Pulmonary artery endothelial cell (primary cell): ENCODE measurements at regions not wholly inside any gene's neighbourhood (a gene's known extent, or its start where the extent isn't known, plus 50 kb on each side); places are given as distances from the start of the nearest gene placed in this dataset.
"Not testable (repeated sequence)": the region's sequence is repeated elsewhere in the genome, so short reads cannot be mapped to it uniquely, and the experiment has no call there.

Experiments
- DNase-seq: peaks from one replicate; pipeline ENCODE4 v3.0.0-alpha.2; 2011; ENCODE audit warnings: low read depth, low spot score

DNA sequence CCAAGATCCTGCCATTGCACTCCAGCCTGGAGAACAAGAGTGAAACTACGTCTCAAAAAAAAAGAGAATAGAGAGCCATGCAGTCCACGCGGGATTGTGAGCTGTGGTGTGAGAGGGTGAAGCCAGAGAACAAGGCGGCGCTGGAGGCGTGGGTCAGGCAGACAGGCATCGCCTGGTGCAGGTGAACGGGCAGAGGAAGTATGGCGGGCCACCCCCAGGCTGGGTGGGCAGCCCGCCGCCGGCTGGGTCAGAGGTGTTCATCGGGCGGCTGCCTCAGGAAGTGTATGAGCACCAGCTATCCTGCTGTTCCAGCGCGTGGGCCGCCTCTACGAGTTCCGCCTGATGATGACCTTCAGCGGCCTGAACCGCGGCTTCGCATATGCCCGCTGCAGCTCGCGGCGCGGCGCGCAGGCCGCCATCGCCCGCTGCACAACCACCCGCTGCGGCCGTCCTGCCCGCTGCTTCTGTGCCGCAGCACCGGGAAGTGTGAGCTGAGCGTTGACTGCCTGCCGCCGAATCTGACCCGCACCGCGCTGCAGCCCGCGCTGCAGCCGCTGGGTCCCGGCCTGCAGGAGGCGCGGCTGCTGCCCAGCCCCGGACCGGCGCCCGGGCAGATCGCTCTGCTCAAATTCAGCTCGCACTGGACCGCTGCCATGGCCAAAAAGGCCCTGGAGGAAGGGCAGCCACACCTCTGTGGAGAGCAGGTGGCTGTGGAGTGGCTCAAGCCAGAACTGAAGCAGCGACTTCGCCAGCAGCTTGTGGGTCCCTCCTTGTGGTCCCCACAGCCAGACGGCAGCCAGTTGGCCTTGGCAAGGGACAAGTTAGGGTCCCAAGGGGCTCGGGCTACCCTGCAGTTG, 95.5 kb upstream of the PLEKHM1 start:
- not testable (repeated sequence) for DNase-seq

DNA sequence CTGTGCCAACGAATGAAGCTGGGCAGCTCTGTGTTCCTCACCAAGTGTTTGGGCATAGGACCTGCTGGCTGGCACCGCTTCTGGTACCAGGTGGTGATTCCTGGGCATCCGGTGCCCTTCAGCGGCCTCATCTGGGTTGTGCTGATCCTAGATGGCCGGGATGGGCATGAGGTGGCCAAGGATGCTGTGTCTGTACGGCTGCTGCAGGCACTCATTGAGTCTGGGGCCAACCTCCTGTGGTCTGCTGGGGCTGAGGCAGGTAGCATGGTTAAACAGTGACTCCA, 96.1 kb upstream of the PLEKHM1 start:
- DNase-seq = not testable (repeated sequence)

- DNase-seq = not testable (repeated sequence)
Observed at GRCh38 chr17:45592433-45592923, 102.0 kb upstream of the PLEKHM1 start.

GRCh38 chr17:45596347-45596746, 105.8 kb upstream of the PLEKHM1 start:
- DNase-seq = not testable (repeated sequence)

DNA sequence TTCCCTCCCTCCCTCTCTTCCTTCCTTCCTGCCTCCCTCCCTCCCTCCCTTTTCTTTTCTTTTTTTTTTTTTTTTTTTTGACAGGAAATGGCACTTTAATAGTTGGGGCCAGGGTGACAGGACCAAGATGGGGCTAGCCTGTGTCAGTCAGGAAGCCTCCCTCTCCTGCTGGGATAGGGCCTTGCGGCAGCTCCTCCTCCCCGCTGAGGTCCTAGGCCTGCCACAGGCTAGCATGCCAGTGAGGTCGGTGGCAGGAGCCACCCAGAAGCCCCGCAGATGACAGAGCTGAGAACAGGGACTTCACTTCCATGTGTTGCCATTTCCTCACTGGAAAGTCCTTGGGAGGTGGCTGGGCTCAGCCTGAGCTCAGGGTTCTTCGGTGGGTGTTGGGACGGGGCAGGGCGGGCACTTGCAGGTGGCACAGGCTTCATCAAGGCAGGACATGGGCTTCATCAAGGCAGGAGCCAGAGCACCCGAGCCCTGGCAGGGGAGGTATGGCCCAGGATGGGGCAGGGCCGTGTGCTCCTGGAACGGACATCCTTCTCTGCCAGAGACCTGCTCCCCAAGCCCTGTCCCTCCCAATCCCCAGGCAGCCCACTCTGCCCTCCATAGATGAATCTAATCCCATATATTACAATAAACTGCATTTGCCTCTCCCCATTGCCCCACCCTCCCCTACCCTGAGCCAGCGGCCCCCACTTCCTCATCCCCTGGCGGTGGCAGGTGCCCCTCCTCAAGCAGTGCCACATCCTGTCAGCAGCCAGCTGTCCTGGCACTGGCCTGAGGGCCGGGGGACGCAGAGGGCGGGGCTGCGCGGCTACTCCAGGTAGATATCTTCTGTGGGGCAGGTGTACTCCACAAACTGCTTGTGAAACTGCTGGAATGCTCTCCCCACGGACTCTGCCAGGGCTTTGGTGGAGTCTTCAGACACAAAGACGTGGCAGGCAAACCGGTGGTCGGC, 109.8 kb upstream of the PLEKHM1 start:
- not testable (repeated sequence) for DNase-seq

GRCh38 chr17:45601013-45601412, 110.5 kb upstream of the PLEKHM1 start:
- not testable (repeated sequence) for DNase-seq

GRCh38 chr17:45601605-45602539, 111.4 kb upstream of the PLEKHM1 start:
- not testable (repeated sequence) for DNase-seq

DNA sequence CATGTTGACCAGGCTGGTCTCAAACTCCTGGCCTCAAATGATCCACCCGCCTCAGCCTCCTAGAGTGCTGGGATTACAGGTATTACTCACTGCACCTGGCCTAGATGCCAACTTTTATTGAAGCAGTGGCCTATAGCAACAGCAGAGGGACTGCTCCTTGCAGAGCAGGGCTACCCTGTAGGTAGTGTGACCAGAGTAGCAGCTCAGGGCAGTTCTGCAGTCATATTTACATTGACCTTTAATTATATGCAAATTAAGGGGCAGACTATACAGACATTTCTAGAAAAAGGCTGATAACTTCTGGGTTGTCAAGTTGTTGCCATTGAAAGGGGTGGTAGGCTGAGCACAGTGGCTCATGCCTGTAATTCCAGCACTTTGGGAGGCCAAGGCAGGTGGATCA, 115.2 kb upstream of the PLEKHM1 start:
- not testable (repeated sequence) for DNase-seq

- DNase-seq = not testable (repeated sequence)
Observed at GRCh38 chr17:45619984-45620405, 129.5 kb upstream of the PLEKHM1 start.

GRCh38 chr17:45620468-45620867, 129.9 kb upstream of the PLEKHM1 start:
- not testable (repeated sequence) for DNase-seq

DNA sequence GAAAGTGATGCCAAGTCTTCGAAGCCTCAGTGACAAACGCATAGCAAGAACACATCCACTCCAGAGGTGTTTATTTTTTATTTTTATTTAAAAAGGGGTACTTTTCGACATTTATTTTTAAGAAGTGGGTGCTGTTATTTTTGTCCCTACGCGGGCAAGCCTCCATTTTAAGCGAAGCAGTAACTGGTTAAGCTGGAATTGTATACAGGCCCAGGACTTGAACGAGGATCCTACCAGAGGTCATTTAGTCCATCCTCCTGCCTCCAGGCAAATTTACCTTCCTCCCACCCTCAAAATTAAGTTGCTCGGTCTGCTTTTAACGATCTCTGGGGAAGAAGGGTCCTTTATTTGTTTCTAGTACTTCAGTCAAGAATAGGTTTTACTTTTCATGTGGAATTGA, 130.6 kb upstream of the PLEKHM1 start:
- DNase-seq = not testable (repeated sequence)

- DNase-seq = not testable (repeated sequence)
Observed at GRCh38 chr17:45622295-45622694, 131.8 kb upstream of the PLEKHM1 start.

GRCh38 chr17:45628019-45628418, 137.5 kb upstream of the PLEKHM1 start:
- no peak for DNase-seq

DNA sequence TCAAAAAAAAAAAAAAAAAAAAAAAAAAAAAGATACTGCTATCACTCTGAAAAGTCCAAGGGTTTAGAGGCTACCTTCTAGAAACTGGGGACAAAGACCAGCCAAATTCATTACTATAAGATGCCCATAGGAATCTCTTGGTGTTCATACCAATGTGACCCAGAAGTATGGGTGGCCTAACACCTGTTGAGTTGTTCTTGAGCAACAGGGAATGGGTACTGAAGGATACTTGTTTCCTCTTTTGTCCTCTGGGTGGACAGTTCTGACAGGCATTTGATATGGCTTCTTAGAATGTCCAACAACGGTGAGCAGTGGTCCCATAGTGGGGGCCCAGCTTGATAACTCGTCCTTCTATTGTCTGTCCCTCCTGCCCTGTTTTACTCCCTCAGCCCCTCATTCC, 141.4 kb upstream of the PLEKHM1 start:
- no peak for DNase-seq

DNA sequence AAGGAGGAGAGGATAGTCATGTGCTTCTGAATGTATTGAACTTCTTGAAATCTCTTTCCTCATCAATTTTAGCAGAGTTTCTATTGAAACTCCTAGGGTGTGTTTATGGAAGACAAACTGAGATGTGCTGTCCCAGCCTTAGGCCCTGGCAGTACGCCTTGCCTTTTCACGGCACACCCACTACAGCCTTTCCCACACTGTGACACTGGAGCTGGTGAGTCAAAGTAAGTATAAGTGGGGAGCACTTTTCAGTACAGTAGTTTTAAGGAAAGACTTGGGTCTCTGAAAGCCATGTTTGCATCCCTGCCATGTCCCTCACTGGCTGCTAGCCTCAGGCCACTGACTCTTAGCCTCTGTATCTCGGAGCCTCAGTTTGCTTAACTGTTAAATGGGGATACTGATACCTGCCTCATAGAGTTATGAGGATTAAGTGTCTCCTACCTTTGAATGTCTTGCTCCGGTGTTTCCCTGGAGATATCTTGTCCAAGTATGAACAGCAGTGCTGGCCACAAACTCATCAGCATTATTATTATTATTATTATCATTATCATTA, 144.7 kb upstream of the CRHR1 start:
- no peak for DNase-seq

GRCh38 chr17:45640141-45640850, 143.8 kb upstream of the CRHR1 start:
- DNase-seq = peak; percentile 51

GRCh38 chr17:45641541-45641940, 142.6 kb upstream of the CRHR1 start:
- no peak for DNase-seq

DNA sequence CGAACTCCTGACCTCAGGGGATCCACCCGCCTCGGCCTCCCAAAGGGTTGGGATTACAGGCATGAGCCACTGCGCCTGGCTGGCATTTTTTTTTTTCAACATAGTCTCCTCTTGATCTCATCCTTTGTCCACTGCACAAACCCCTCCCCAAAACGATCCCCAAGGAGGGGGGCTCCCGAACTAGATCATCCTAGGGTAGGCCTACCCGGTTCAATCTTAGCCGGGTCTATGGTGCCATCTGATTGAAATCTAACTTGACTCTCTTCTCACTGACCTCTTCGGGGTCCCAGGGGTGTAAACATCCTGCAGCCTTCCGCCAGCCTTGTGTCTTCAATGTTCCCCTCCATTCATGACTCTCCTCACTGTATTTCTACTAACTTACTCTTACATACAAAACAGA, 140.5 kb upstream of the CRHR1 start:
- DNase-seq = no peak

DNA sequence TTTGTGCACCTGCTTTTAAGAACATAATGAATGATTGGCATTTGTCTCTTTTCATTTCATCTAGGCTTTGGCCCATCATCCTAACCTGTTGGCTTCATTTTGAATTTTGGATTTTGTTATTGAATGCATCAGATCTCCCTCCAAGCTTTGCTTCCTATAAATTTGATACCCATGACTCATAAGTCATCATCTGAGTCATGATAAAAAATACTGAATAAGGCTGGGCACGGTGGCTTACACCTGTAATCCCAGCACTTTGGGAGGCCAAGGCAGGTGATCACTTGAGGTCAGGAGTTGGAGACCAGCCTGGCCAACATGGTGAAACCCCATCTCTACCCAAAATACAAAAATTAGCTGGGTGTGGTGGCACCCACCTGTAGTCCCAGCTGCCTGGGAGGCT, 139.5 kb upstream of the CRHR1 start:
- DNase-seq = not testable (repeated sequence)

DNA sequence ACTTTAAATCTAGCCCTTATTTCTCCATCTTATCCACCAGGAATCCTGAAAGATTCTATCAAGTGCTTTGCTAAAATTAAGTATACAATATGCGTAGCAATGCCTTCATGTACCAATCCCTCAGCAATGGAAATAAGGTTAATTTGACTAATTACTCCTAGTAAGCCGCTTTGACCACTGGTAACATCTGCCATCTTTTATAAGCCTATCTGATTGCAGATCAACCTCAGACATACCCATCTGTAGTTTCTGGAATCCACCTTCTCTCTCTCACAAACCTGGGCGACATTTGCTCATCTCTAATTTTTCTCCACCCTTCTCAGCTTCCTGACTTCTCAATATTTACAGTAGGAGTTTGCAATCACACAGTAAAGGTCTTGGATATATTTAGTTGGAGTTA, 138.8 kb upstream of the CRHR1 start:
- no peak for DNase-seq
